GM10266 (cell line): ENCODE measurements at regions not wholly inside any gene's neighbourhood (a gene's known extent, or its start where the extent isn't known, plus 50 kb on each side); places are given as distances from the start of the nearest gene placed in this dataset.

Experiments
- DNase-seq: peaks from one replicate; pipeline ENCODE4 v3.0.0; 2012; ENCODE audit errors: extremely low spot score
- TF ChIP-seq, protein P1 (sequence below): IDR thresholded peaks from 2 replicates; pipeline ENCODE4 v1.5.1; 2012; ENCODE audit warnings: mild to moderate bottlenecking, low read depth; ENCODE audit not compliant: control insufficient read depth, insufficient read depth; ENCODE audit errors: missing control alignments

DNA sequence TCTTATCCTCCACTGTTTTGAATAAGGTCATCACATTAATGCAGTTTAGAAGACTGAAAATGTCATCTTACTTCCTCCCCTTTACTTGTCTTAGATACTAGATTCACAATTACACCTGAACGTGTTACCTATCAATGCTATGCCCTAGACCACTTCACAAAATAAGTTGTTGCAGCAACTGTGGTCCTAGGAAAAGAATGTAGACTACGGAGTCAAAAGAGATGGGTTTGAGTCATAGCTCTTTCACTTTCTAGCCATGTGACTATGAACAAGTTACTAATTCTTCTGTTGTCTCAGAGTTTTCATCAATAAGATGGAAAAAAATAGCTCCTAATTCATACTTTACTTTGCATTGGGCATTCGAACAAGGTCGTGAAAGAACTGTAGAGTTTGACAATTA, 164.3 kb upstream of the PREP start:
- DNase-seq: no peak
- TF ChIP-seq, protein P1, sequence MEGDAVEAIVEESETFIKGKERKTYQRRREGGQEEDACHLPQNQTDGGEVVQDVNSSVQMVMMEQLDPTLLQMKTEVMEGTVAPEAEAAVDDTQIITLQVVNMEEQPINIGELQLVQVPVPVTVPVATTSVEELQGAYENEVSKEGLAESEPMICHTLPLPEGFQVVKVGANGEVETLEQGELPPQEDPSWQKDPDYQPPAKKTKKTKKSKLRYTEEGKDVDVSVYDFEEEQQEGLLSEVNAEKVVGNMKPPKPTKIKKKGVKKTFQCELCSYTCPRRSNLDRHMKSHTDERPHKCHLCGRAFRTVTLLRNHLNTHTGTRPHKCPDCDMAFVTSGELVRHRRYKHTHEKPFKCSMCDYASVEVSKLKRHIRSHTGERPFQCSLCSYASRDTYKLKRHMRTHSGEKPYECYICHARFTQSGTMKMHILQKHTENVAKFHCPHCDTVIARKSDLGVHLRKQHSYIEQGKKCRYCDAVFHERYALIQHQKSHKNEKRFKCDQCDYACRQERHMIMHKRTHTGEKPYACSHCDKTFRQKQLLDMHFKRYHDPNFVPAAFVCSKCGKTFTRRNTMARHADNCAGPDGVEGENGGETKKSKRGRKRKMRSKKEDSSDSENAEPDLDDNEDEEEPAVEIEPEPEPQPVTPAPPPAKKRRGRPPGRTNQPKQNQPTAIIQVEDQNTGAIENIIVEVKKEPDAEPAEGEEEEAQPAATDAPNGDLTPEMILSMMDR: no peak

- no peak for DNase-seq
- TF ChIP-seq, protein P1: no peak
Observed at GRCh38 chr6:105566503-105566902, 163.6 kb upstream of the PREP start.

DNA sequence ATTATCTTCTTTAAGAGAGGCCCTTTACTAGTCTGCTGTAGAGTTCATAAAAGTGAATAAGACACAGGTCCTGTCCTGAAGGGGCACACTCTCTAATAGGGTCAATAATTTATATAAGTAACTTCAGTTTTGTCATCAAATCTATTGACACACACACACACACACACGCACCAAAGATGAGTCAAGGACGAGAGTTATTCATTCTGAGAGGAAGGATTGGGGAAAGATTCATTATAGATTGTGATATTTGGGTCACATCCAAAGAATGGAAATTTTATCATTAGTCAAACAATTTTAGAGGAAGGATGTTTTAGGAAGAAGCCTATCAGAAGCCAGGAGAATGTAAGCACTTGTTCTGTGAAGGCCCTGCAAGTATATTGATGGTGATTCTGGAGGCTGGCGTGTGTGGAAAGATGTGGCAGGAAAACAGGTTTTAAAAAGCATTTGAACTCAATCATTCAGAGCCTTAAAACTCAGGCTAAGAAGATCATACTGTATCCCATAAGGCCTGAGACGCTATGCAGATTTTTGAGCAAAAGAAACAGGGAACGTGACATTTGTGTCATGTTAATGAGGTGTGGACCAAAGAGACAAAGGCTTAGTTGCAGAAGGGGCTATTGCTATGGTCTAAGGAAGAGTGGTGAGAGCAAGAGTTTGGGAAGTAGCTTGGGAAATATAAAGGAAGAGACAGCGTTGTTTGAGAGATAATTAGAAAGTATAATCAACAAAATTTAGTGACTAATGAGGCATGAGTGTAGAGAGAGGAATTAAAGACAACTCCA, 161.4 kb upstream of the PREP start:
- DNase-seq: no peak

GRCh38 chr6:105562027-105562426, 159.1 kb upstream of the PREP start:
- TF ChIP-seq, protein P1: no peak
- DNase-seq: no peak

More for the DNA sequence above, 161.4 kb upstream of the PREP start:
- TF ChIP-seq, protein P1: no peak

DNA sequence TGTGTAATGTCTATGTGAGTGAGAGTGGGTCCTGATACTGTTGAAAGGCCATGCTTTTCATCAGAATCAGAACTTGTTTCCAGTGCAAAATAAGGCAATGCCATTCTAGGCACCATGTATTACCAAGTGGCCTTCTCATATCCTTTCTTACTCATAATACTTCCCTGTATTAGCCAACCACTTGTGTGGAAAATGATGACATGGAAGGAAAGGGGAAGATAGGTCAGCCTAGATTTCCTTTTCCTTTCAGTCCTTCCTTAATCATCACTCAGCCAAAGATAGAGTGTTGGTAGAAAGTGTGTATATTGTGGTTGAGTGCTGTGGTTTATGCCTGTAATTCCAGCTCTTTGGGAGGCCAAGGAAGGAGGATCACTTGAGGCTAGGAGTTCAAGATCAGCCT, 158.6 kb upstream of the PREP start:
- TF ChIP-seq, protein P1: no peak
- DNase-seq: no peak

- peak; percentile 46 for DNase-seq
- TF ChIP-seq, protein P1: no peak
Observed at GRCh38 chr6:105560611-105561066, 157.8 kb upstream of the PREP start.

GRCh38 chr6:105557291-105557690, 154.4 kb upstream of the PREP start:
- TF ChIP-seq, protein P1: no peak
- DNase-seq: no peak
